ENCODE measurements at regions not wholly inside any gene's neighbourhood (a gene's known extent, or its start where the extent isn't known, plus 50 kb on each side); places are given as distances from the start of the nearest gene placed in this dataset.

DNA sequence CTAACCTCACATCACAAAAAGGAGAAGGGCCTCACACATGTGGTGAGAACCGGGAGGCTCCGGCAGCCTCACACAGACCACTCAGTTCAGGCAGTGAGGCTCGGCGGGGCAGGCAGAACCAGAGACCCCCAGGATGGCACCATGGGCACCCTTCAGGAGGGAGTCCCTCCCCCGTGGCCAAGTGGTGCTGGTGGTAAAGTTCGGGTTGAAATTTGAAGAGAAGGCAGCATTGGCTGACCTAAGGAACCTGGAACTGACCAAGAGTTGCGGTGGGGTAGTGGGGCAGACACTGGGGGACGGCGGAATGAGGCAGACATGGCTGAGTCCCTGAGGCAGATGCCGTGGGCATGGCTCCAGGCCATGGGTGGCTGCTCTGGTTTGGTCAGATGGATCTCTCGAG lies 239.3 kb upstream of the MYT1L start:
- no peak overlapping the region for H3K27ac ChIP-seq (ENCODE audit: low read depth, low read length, poor library complexity, severe bottlenecking)
- H3K4me3 ChIP-seq (ENCODE audit: low read depth, low read length, poor library complexity, severe bottlenecking): no peak overlapping the region
- no peaks in the 10 kb centered on the region for H3K79me2 ChIP-seq (ENCODE audit: insufficient read depth, low read length)
- no peak overlapping the region for H2AFZ ChIP-seq (ENCODE audit: low read length)
- no peaks in the 10 kb centered on the region for H3K9me2 ChIP-seq (ENCODE audit: low read depth, low read length)
- TF ChIP-seq, protein P1, sequence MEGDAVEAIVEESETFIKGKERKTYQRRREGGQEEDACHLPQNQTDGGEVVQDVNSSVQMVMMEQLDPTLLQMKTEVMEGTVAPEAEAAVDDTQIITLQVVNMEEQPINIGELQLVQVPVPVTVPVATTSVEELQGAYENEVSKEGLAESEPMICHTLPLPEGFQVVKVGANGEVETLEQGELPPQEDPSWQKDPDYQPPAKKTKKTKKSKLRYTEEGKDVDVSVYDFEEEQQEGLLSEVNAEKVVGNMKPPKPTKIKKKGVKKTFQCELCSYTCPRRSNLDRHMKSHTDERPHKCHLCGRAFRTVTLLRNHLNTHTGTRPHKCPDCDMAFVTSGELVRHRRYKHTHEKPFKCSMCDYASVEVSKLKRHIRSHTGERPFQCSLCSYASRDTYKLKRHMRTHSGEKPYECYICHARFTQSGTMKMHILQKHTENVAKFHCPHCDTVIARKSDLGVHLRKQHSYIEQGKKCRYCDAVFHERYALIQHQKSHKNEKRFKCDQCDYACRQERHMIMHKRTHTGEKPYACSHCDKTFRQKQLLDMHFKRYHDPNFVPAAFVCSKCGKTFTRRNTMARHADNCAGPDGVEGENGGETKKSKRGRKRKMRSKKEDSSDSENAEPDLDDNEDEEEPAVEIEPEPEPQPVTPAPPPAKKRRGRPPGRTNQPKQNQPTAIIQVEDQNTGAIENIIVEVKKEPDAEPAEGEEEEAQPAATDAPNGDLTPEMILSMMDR (IDR thresholded peaks at IDR 0.05; ENCODE audit: low read length): no peak
- no peak for TF ChIP-seq EZH2 (IDR thresholded peaks at IDR 0.05; ENCODE audit: borderline replicate concordance, low read length)
- no peaks in the 10 kb centered on the region for H3K9me3 ChIP-seq (ENCODE audit: low read length)
- H3K4me1 ChIP-seq (ENCODE audit: insufficient read depth, low read length, severe bottlenecking): no peaks in the 10 kb centered on the region
- H3K4me2 ChIP-seq (ENCODE audit: low read length): no peak overlapping the region
- no peaks in the 10 kb centered on the region for H3K27me3 ChIP-seq (ENCODE audit: insufficient read depth, low read length)
- no peak overlapping the region for H3K9ac ChIP-seq (ENCODE audit: low read length)
- no peaks in the 10 kb centered on the region for H3F3A ChIP-seq (ENCODE audit: insufficient read depth, low read length)
- H3K36me3 ChIP-seq (ENCODE audit: insufficient read depth, low read length): no peaks in the 10 kb centered on the region
- H4K20me1 ChIP-seq (ENCODE audit: insufficient read depth, low read length): no peaks in the 10 kb centered on the region

DNA sequence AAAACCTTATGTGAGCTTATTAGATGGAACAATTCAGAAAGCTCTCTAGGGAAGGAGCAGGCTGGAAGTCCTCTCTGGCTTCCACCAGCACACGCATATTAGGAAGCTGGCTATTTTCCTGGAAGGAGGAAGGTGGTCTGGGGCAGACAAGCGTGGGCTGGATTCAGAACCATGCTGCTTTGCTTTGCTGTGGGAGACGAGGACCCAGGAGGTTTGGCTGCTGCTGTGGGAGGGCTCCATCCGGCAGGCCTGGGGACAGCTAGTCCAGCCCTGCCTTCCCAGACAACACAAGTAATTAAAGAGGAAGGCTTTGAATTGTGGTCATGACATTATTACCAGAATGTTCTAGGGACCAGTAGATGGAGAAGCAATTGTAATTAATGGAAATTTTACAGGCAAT lies 238.8 kb upstream of the MYT1L start:
- Histone ChIP-seq H3K9ac (ENCODE audit: low read length) (no peak overlapping the region), H3K27me3 (ENCODE audit: insufficient read depth, low read length) (no peaks in the 10 kb centered on the region), H3K4me2 (ENCODE audit: low read length) (no peak overlapping the region), H3K4me3 (ENCODE audit: low read depth, low read length, poor library complexity, severe bottlenecking) (no peak overlapping the region), H3K9me3 (ENCODE audit: low read length) (no peaks in the 10 kb centered on the region), H3K36me3 (ENCODE audit: insufficient read depth, low read length) (no peaks in the 10 kb centered on the region), H4K20me1 (ENCODE audit: insufficient read depth, low read length) (no peaks in the 10 kb centered on the region), H3K27ac (ENCODE audit: low read depth, low read length, poor library complexity, severe bottlenecking) (no peak overlapping the region), H3K4me1 (ENCODE audit: insufficient read depth, low read length, severe bottlenecking) (no peaks in the 10 kb centered on the region), H3F3A (ENCODE audit: insufficient read depth, low read length) (no peaks in the 10 kb centered on the region), H3K9me2 (ENCODE audit: low read depth, low read length) (no peaks in the 10 kb centered on the region), H2AFZ (ENCODE audit: low read length) (no peak overlapping the region), H3K79me2 (ENCODE audit: insufficient read depth, low read length) (no peaks in the 10 kb centered on the region)
- TF ChIP-seq, protein P1 (IDR thresholded peaks at IDR 0.05; ENCODE audit: low read length): no peak
- TF ChIP-seq EZH2 (IDR thresholded peaks at IDR 0.05; ENCODE audit: borderline replicate concordance, low read length): no peak

DNA sequence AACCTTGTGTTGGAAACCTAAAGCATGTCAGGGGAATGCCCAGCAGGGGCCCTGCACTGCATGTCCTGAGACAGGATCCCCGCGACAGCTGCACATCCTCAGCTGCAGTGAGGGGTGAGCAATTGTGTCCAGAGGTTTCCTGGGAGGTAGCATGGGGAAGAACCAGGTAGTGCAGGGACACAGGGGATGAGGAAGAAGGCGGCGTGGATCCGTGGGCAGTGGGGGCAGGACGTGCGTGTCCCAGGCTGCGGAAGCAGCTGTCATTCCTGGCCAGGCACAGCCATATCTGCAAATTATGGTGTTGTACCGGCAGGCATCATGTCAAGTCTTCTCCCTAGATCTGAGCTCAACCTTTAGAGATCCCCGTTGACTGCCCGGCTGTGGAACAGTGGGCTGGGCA lies 238.2 kb upstream of the MYT1L start:
- H3K9me2 ChIP-seq (ENCODE audit: low read depth, low read length): no peaks in the 10 kb centered on the region
- H2AFZ ChIP-seq (ENCODE audit: low read length): no peak overlapping the region
- no peak overlapping the region for H3K27ac ChIP-seq (ENCODE audit: low read depth, low read length, poor library complexity, severe bottlenecking)
- H3K79me2 ChIP-seq (ENCODE audit: insufficient read depth, low read length): no peaks in the 10 kb centered on the region
- H3K36me3 ChIP-seq (ENCODE audit: insufficient read depth, low read length): no peaks in the 10 kb centered on the region
- H3K9me3 ChIP-seq (ENCODE audit: low read length): no peaks in the 10 kb centered on the region
- H3K4me2 ChIP-seq (ENCODE audit: low read length): no peak overlapping the region
- H3F3A ChIP-seq (ENCODE audit: insufficient read depth, low read length): no peaks in the 10 kb centered on the region
- no peaks in the 10 kb centered on the region for H4K20me1 ChIP-seq (ENCODE audit: insufficient read depth, low read length)
- H3K4me1 ChIP-seq (ENCODE audit: insufficient read depth, low read length, severe bottlenecking): no peaks in the 10 kb centered on the region
- H3K9ac ChIP-seq (ENCODE audit: low read length): no peak overlapping the region
- H3K4me3 ChIP-seq (ENCODE audit: low read depth, low read length, poor library complexity, severe bottlenecking): no peak overlapping the region
- no peaks in the 10 kb centered on the region for H3K27me3 ChIP-seq (ENCODE audit: insufficient read depth, low read length)
- TF ChIP-seq EZH2 (IDR thresholded peaks at IDR 0.05; ENCODE audit: borderline replicate concordance, low read length): no peak
- TF ChIP-seq, protein P1 (IDR thresholded peaks at IDR 0.05; ENCODE audit: low read length): no peak
